Fibroblast of lung (primary cell): ENCODE measurements at regions not wholly inside any gene's neighbourhood (a gene's known extent, or its start where the extent isn't known, plus 50 kb on each side); places are given as distances from the start of the nearest gene placed in this dataset.
A peak's percentile ranks its signal among the peaks of the same experiment; 100 is the strongest.
"Not testable (repeated sequence)": the region's sequence is repeated elsewhere in the genome, so short reads cannot be mapped to it uniquely, and the experiment has no call there.

Experiments
- DNase-seq, 2 donors: peaks; one replicate each; pipeline versions ENCODE4 v3.0.0 to v3.0.0-alpha.2; 2010; ENCODE audit warnings: low read depth in 2 of 2
- H2AFZ ChIP-seq: 2 replicates; pipeline ENCODE4 v1.5.1; 2012; ENCODE audit warnings: low read length, control low read depth, inconsistent platforms
- H3K27ac ChIP-seq: 2 replicates; pipeline ENCODE4 v1.5.1; 2011; ENCODE audit warnings: low read length, control low read depth; ENCODE audit not compliant: insufficient read depth
- H3K27me3 ChIP-seq: 2 replicates; pipeline ENCODE4 v1.5.1; 2011; ENCODE audit warnings: mild to moderate bottlenecking, low read length; ENCODE audit not compliant: control insufficient read depth, insufficient read depth
- H3K36me3 ChIP-seq: 2 replicates; pipeline ENCODE4 v1.5.1; 2011; ENCODE audit warnings: low read length; ENCODE audit not compliant: control insufficient read depth, insufficient read depth
- H3K4me1 ChIP-seq: 2 replicates; pipeline ENCODE4 v1.5.1; 2011; ENCODE audit warnings: low read length; ENCODE audit not compliant: control insufficient read depth, insufficient read depth; ENCODE audit errors: extremely low read depth
- H3K4me2 ChIP-seq: 2 replicates; pipeline ENCODE4 v1.5.1; 2011; ENCODE audit warnings: low read length, control low read depth; ENCODE audit not compliant: insufficient read depth; ENCODE audit errors: extremely low read depth
- H3K4me3 ChIP-seq, 4 experiments: fragments of 200-600 bp in 1 of 4; sonication (generic) in 1 of 4; replicated peaks in 1 of 4; 2 replicates each; pipeline ENCODE4 v1.5.1; 2011 to 2016; ENCODE audit warnings: low read length in 4 of 4, low read depth in 3 of 4, mild to moderate bottlenecking in 3 of 4, control low read depth in 2 of 4, inconsistent platforms in 1 of 4, mixed read lengths in 1 of 4; ENCODE audit not compliant: insufficient read depth in 1 of 4; ENCODE audit errors: control extremely low read depth in 1 of 4
- H3K79me2 ChIP-seq: 2 replicates; pipeline ENCODE4 v1.5.1; 2012; ENCODE audit warnings: mild to moderate bottlenecking, low read length, inconsistent platforms; ENCODE audit not compliant: control insufficient read depth, insufficient read depth
- H3K9ac ChIP-seq: 2 replicates; pipeline ENCODE4 v1.5.1; 2011; ENCODE audit warnings: mild to moderate bottlenecking, low read length, control low read depth; ENCODE audit not compliant: insufficient read depth
- H3K9me3 ChIP-seq: 2 replicates; pipeline ENCODE4 v1.5.1; 2012; ENCODE audit warnings: low read depth, low read length; ENCODE audit not compliant: control insufficient read depth, insufficient read depth
- H4K20me1 ChIP-seq: 2 replicates; pipeline ENCODE4 v1.5.1; 2011; ENCODE audit warnings: low read length; ENCODE audit not compliant: control insufficient read depth, insufficient read depth; ENCODE audit errors: extremely low read depth
- CTCF ChIP-seq, 2 donors: IDR thresholded peaks in 1 of 2; conservative IDR thresholded peaks in 1 of 2; 1 replicate in 1 of 2; 2 replicates in 1 of 2; pipeline ENCODE4 v1.5.1; 2011 to 2012; ENCODE audit warnings: low read length in 2 of 2, control low read depth in 1 of 2, inconsistent platforms in 1 of 2, low read depth in 1 of 2, mild to moderate bottlenecking in 1 of 2
- EZH2 ChIP-seq: IDR thresholded peaks from 2 replicates; pipeline ENCODE4 v1.5.1; 2012; ENCODE audit warnings: low read length, control low read depth, mild to moderate bottlenecking; ENCODE audit errors: missing control alignments

GRCh38 chr4:134624365-134624764, 422.8 kb upstream of the PABPC4L start:
- DNase-seq: no peak
- Histone ChIP-seq H4K20me1 (no peaks in the 10 kb centered on the region), H3K4me3 (no peak overlapping the region), H2AFZ (no peak overlapping the region), H3K79me2 (no peaks in the 10 kb centered on the region), H3K27me3 (no peaks in the 10 kb centered on the region), H3K9ac (no peak overlapping the region), H3K4me1 (no peaks in the 10 kb centered on the region), H3K36me3 (no peaks in the 10 kb centered on the region), H3K9me3 (no peaks in the 10 kb centered on the region), H3K4me2 (no peak overlapping the region), H3K27ac (no peak overlapping the region)
- TF ChIP-seq EZH2: no peak
- TF ChIP-seq CTCF (conservative IDR thresholded peaks at IDR 0.05 in 1 of 2, IDR thresholded peaks at IDR 0.05 in 1 of 2; ENCODE audit: low read depth in 1 of 2, low read length in 2 of 2): no peak

- not testable (repeated sequence) for H3K79me2 ChIP-seq, H3K27ac ChIP-seq, H3K9me3 ChIP-seq, H4K20me1 ChIP-seq, H3K4me2 ChIP-seq, H2AFZ ChIP-seq, H3K27me3 ChIP-seq, H3K4me3 ChIP-seq, H3K36me3 ChIP-seq, H3K9ac ChIP-seq, H3K4me1 ChIP-seq
- peak in 1 of 2 donors; percentile 13 for DNase-seq
Observed at GRCh38 chr4:134622626-134623575, 421.3 kb upstream of the PABPC4L start.

GRCh38 chr4:134622199-134622598, 420.6 kb upstream of the PABPC4L start:
- DNase-seq: no peak
- TF ChIP-seq EZH2 (no peak), CTCF (conservative IDR thresholded peaks at IDR 0.05 in 1 of 2, IDR thresholded peaks at IDR 0.05 in 1 of 2; ENCODE audit: low read depth in 1 of 2, low read length in 2 of 2) (no peak)
- Histone ChIP-seq H2AFZ (no peak overlapping the region), H3K4me2 (no peak overlapping the region), H3K27ac (no peak overlapping the region), H3K4me1 (no peaks in the 10 kb centered on the region), H4K20me1 (no peaks in the 10 kb centered on the region), H3K27me3 (no peaks in the 10 kb centered on the region), H3K4me3 (no peak overlapping the region), H3K9me3 (no peaks in the 10 kb centered on the region), H3K79me2 (no peaks in the 10 kb centered on the region), H3K9ac (no peak overlapping the region), H3K36me3 (no peaks in the 10 kb centered on the region)

GRCh38 chr4:134621715-134622114, 420.1 kb upstream of the PABPC4L start:
- not testable (repeated sequence) for DNase-seq, H3K79me2 ChIP-seq, H3K4me3 ChIP-seq, H3K4me1 ChIP-seq, H3K4me2 ChIP-seq, H3K27me3 ChIP-seq, H3K36me3 ChIP-seq, H2AFZ ChIP-seq, H3K9me3 ChIP-seq, H3K27ac ChIP-seq, H3K9ac ChIP-seq, H4K20me1 ChIP-seq
